Smooth muscle cell (in vitro differentiated cells): ENCODE measurements at regions not wholly inside any gene's neighbourhood (a gene's known extent, or its start where the extent isn't known, plus 50 kb on each side); places are given as distances from the start of the nearest gene placed in this dataset.
"Not testable (repeated sequence)": the region's sequence is repeated elsewhere in the genome, so short reads cannot be mapped to it uniquely, and the experiment has no call there.

Source experiments
- DNase-seq: peaks from one replicate; lab custom pipeline; 2025; ENCODE audit not compliant: unreplicated experiment; lab: John Stamatoyannopoulos, UW
- H2AFZ ChIP-seq: fragments of 200-600 bp; sonication (generic); 2 replicates; pipeline ENCODE4 v1.6.0; 2016; ENCODE audit warnings: antibody characterized with exemption, low read depth, mild to moderate bottlenecking
- H3F3A ChIP-seq: fragments of 200-600 bp; sonication (generic); 2 replicates; pipeline ENCODE4 v1.6.0; 2017; ENCODE audit warnings: antibody characterized with exemption, low read depth
- H3K27ac ChIP-seq: fragments of 200-600 bp; sonication (generic); 2 replicates; pipeline ENCODE4 v1.5.1; 2016; ENCODE audit warnings: low read depth, mild to moderate bottlenecking
- H3K27me3 ChIP-seq: fragments of 200-600 bp; sonication (generic); 2 replicates; pipeline ENCODE4 v1.6.1; 2016; ENCODE audit warnings: low read depth, mild to moderate bottlenecking
- H3K36me3 ChIP-seq: fragments of 200-600 bp; sonication (generic); 2 replicates; pipeline ENCODE4 v1.5.1; 2016; ENCODE audit warnings: low read depth
- H3K4me1 ChIP-seq: fragments of 200-600 bp; sonication (generic); 2 replicates; pipeline ENCODE4 v1.5.1; 2016; ENCODE audit warnings: low read depth
- H3K4me2 ChIP-seq: fragments of 200-600 bp; sonication (generic); 2 replicates; pipeline ENCODE4 v1.6.0; 2016; ENCODE audit warnings: mild to moderate bottlenecking
- H3K4me3 ChIP-seq: fragments of 200-600 bp; sonication (generic); 2 replicates; pipeline ENCODE4 v1.5.1; 2016; ENCODE audit warnings: mild to moderate bottlenecking
- H3K79me2 ChIP-seq: fragments of 200-600 bp; sonication (generic); 2 replicates; pipeline ENCODE4 v1.6.0; 2016; ENCODE audit warnings: low read depth, mild to moderate bottlenecking
- H3K9ac ChIP-seq: fragments of 200-600 bp; sonication (generic); 2 replicates; pipeline ENCODE4 v1.6.0; 2016; ENCODE audit warnings: low read depth
- H3K9me3 ChIP-seq: fragments of 200-600 bp; sonication (generic); replicated peaks from 2 replicates; pipeline ENCODE4 v1.5.1; 2016; ENCODE audit warnings: low read depth
- H4K20me1 ChIP-seq: fragments of 200-600 bp; sonication (generic); 2 replicates; pipeline ENCODE4 v1.6.0; 2016; ENCODE audit warnings: low read depth
- WGBS: methylation state at CpG from one replicate; pipeline ENCODE4 v1.1.7; 2016; ENCODE audit warnings: low lambda C conversion rate; 5-methylcytosine and 5-hydroxymethylcytosine counted together
- TF ChIP-seq, protein P1 (sequence below): fragments of 200-600 bp; sonication (generic); IDR thresholded peaks from 2 replicates; pipeline ENCODE4 v1.5.1; 2017; ENCODE audit warnings: borderline replicate concordance, mild to moderate bottlenecking, antibody characterized with exemption; ENCODE audit not compliant: insufficient read depth, poor library complexity, severe bottlenecking

DNA sequence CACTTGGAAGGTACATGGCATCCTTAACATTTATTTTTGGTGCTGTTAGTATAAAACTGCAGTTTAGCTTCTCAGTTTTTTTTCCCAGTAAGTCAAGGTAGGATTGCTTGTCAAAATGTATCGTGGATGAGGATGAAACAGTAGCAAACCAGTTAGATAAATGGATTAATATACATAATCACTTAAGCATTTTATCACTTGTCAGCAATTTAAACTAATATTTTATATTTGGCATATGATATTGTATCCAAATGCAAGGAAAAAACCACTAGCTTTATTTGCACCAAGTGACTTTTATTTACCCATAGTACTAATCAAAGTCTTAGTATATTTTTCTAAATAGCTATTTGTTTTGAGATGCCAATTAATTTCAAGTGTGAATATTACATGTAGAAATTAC, 137.7 kb upstream of the XIRP2 start:
- H3K27ac ChIP-seq, result no peak overlapping the region
- 42% methylated on average over 1 of the region's 1 CpG for WGBS

DNA sequence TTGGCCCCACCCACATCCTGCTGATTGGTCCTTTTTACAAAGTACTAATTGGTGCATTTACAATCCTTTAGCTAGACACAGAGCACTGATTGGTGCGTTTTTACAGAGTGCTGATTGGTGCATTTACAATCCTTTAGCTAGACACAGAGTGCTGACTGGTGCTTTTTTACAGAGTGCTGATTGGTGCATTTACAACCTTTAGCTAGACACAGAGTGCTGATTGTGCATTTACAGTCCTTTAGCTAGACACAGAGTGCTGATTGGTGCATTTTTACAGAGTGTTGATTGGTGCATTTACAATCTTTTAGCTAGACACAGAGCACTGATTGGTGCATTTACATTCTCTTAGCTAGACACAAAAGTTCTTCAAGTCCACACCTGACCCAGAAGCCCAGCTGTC, 144.2 kb upstream of the XIRP2 start:
- not testable (repeated sequence) for DNase-seq, H3K27ac ChIP-seq, H2AFZ ChIP-seq, H3K27me3 ChIP-seq, H3K4me1 ChIP-seq, H3K36me3 ChIP-seq, H4K20me1 ChIP-seq, H3K4me3 ChIP-seq, H3F3A ChIP-seq, H3K79me2 ChIP-seq, H3K4me2 ChIP-seq, H3K9ac ChIP-seq
- H3K9me3 ChIP-seq, result peaks cover 14% of the 10 kb centered on the region
- WGBS, result 86% methylated on average over 1 of the region's 1 CpG

More for the DNA sequence above, 137.7 kb upstream of the XIRP2 start:
- Histone ChIP-seq H3F3A (no peaks in the 10 kb centered on the region), H3K4me2 (no peak overlapping the region), H3K9me3 (peaks cover 8% of the 10 kb centered on the region), H3K36me3 (no peaks in the 10 kb centered on the region), H4K20me1 (no peaks in the 10 kb centered on the region), H3K79me2 (no peaks in the 10 kb centered on the region), H3K27me3 (no peaks in the 10 kb centered on the region), H3K4me3 (no peak overlapping the region), H3K4me1 (no peaks in the 10 kb centered on the region), H2AFZ (no peak overlapping the region), H3K9ac (no peak overlapping the region)
- DNase-seq, result no peak
- TF ChIP-seq, protein P1, sequence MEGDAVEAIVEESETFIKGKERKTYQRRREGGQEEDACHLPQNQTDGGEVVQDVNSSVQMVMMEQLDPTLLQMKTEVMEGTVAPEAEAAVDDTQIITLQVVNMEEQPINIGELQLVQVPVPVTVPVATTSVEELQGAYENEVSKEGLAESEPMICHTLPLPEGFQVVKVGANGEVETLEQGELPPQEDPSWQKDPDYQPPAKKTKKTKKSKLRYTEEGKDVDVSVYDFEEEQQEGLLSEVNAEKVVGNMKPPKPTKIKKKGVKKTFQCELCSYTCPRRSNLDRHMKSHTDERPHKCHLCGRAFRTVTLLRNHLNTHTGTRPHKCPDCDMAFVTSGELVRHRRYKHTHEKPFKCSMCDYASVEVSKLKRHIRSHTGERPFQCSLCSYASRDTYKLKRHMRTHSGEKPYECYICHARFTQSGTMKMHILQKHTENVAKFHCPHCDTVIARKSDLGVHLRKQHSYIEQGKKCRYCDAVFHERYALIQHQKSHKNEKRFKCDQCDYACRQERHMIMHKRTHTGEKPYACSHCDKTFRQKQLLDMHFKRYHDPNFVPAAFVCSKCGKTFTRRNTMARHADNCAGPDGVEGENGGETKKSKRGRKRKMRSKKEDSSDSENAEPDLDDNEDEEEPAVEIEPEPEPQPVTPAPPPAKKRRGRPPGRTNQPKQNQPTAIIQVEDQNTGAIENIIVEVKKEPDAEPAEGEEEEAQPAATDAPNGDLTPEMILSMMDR, result no peak

GRCh38 chr2:166743482-166743881, 144.8 kb upstream of the XIRP2 start:
- H3K9ac ChIP-seq, H3K36me3 ChIP-seq, H3K4me2 ChIP-seq, H4K20me1 ChIP-seq, DNase-seq, H3K27me3 ChIP-seq, H3F3A ChIP-seq, H3K27ac ChIP-seq, H3K4me1 ChIP-seq, H2AFZ ChIP-seq, H3K79me2 ChIP-seq, H3K4me3 ChIP-seq: not testable (repeated sequence)
- H3K9me3 ChIP-seq, result peaks cover 14% of the 10 kb centered on the region
- 86% methylated on average over 10 of the region's 10 CpGs for WGBS

DNA sequence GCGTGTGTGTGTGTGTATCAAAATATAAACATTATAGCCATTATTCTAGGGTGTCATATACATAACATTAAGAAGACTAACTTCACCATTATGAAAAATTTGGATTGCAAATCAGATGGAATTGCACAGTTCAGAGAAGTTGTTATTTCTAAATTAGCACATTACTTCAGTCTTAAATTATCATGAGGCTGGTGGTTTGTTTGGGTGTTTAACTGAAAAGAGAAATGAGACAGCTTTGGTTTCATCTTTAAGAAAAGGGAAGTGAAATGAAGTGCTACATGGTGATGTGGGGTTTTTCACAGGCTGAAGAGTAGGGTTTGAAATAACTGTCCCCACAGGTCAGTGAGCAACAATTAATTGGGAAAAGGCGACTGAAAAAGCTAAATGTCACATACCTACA, 161.2 kb upstream of the XIRP2 start:
- TF ChIP-seq, protein P1, result no peak
- no peaks in the 10 kb centered on the region for H3K4me1 ChIP-seq
- 88% methylated on average over 2 of the region's 2 CpGs for WGBS

More for the DNA sequence above, 161.2 kb upstream of the XIRP2 start:
- no peaks in the 10 kb centered on the region for H3K79me2 ChIP-seq
- H3K9ac ChIP-seq, result no peak overlapping the region
- no peak overlapping the region for H3K4me2 ChIP-seq
- no peaks in the 10 kb centered on the region for H3F3A ChIP-seq
- H3K27me3 ChIP-seq, result no peaks in the 10 kb centered on the region
- H3K36me3 ChIP-seq, result no peaks in the 10 kb centered on the region
- no peaks in the 10 kb centered on the region for H3K9me3 ChIP-seq
- no peak overlapping the region for H3K4me3 ChIP-seq
- H3K27ac ChIP-seq, result no peak overlapping the region
- DNase-seq, result no peak
- no peaks in the 10 kb centered on the region for H4K20me1 ChIP-seq
- H2AFZ ChIP-seq, result no peak overlapping the region
